ENCODE measurements at regions not wholly inside any gene's neighbourhood (a gene's known extent, or its start where the extent isn't known, plus 50 kb on each side); places are given as distances from the start of the nearest gene placed in this dataset.

DNA sequence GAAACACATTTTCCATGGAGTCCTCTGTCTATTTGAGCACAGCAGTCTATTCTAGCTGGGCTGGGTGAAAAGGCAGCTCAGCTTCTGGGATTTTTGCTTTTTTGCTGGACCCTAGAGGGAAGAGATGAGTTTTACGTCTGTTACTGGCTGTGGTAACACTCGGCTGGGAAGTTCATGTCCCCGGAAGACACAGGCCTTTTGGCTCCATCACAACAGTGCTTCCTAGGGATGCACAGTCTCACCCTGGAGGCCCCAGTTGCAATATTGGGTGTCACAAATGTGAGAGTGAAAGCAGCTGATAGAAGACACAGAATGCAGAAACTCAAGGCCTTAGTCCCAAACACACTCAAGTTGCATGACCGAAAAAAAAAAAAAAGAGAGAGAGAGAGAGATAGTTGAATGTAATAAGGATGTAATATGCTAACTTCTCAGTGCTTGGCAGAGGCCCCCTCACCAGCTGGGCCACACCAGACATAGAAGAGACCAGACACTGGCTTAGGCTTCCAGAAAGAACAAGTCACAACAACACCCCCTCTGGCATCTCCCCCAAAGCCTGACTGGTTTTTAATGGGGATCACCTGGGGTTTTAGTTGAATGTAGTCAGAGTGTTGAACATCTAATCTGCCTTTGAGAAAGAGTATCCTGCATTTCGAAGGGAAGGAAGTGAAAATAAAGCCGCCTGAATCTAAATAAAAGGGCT lies 545.4 kb upstream of the FZD8 start:
- TF ChIP-seq POLR2A (IDR thresholded peaks at IDR 0.05) (no peak), POLR2AphosphoS5 (IDR thresholded peaks at IDR 0.05) (no peak)
- TF ChIP-seq, protein P1, sequence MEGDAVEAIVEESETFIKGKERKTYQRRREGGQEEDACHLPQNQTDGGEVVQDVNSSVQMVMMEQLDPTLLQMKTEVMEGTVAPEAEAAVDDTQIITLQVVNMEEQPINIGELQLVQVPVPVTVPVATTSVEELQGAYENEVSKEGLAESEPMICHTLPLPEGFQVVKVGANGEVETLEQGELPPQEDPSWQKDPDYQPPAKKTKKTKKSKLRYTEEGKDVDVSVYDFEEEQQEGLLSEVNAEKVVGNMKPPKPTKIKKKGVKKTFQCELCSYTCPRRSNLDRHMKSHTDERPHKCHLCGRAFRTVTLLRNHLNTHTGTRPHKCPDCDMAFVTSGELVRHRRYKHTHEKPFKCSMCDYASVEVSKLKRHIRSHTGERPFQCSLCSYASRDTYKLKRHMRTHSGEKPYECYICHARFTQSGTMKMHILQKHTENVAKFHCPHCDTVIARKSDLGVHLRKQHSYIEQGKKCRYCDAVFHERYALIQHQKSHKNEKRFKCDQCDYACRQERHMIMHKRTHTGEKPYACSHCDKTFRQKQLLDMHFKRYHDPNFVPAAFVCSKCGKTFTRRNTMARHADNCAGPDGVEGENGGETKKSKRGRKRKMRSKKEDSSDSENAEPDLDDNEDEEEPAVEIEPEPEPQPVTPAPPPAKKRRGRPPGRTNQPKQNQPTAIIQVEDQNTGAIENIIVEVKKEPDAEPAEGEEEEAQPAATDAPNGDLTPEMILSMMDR (IDR thresholded peaks at IDR 0.05): no peak
